HG03060 (cell line): ENCODE measurements at regions not wholly inside any gene's neighbourhood (a gene's known extent, or its start where the extent isn't known, plus 50 kb on each side); places are given as distances from the start of the nearest gene placed in this dataset.

Source experiments
- ATAC-seq: cut with Tn5 transposase; IDR thresholded peaks from one replicate; pipeline ENCODE4 v1.9.1; 2021; ENCODE audit warnings: low read depth, moderate number of reproducible peaks; ENCODE audit not compliant: unreplicated experiment

GRCh38 chr4:185921583-185922555 lies 109.9 kb upstream of the SORBS2 start:
- no peak for ATAC-seq

GRCh38 chr4:185924458-185925044 lies 112.6 kb upstream of the SORBS2 start:
- no peak for ATAC-seq

GRCh38 chr4:185925910-185926360 lies 113.9 kb upstream of the SORBS2 start:
- no peak for ATAC-seq

- no peak for ATAC-seq
Observed at GRCh38 chr4:185931375-185931774, 119.4 kb upstream of the SORBS2 start.

GRCh38 chr4:185931986-185932385 lies 120.0 kb upstream of the SORBS2 start:
- no peak for ATAC-seq

- no peak for ATAC-seq
Observed at GRCh38 chr4:185932491-185932890, 120.5 kb upstream of the SORBS2 start.

- ATAC-seq: no peak
Observed at GRCh38 chr4:185933078-185933581, 121.1 kb upstream of the SORBS2 start.

GRCh38 chr4:185936650-185937376 lies 124.8 kb upstream of the SORBS2 start:
- ATAC-seq: no peak

- ATAC-seq: no peak
Observed at GRCh38 chr4:185938654-185939053, 126.7 kb upstream of the SORBS2 start.

- ATAC-seq: no peak
Observed at GRCh38 chr4:185941461-185941860, 127.5 kb upstream of the TLR3 start.

GRCh38 chr4:185945252-185945651 lies 123.7 kb upstream of the TLR3 start:
- no peak for ATAC-seq

GRCh38 chr4:185945906-185946305 lies 123.0 kb upstream of the TLR3 start:
- ATAC-seq: no peak

- no peak for ATAC-seq
Observed at GRCh38 chr4:185950891-185951290, 118.1 kb upstream of the TLR3 start.

- ATAC-seq: no peak
Observed at GRCh38 chr4:185955151-185955770, 113.7 kb upstream of the TLR3 start.

GRCh38 chr4:185955826-185956543 lies 113.0 kb upstream of the TLR3 start:
- no peak for ATAC-seq

GRCh38 chr4:185956544-185956940 lies 112.4 kb upstream of the TLR3 start:
- no peak for ATAC-seq

- no peak for ATAC-seq
Observed at GRCh38 chr4:185958094-185958747, 110.7 kb upstream of the TLR3 start.

GRCh38 chr4:185965426-185966384 lies 103.3 kb upstream of the TLR3 start:
- ATAC-seq: no peak
